Upper lobe of left lung (tissue), 6 donors: ENCODE measurements at regions not wholly inside any gene's neighbourhood (a gene's known extent, or its start where the extent isn't known, plus 50 kb on each side); places are given as distances from the start of the nearest gene placed in this dataset.

Source experiments
- ATAC-seq, 2 donors: fragments of 200-7000 bp; cut with Tn5 transposase; one replicate each; pipeline ENCODE4 v1.9.1; 2022; ENCODE audit warnings: mild to moderate bottlenecking in 2 of 2, moderate library complexity in 2 of 2; ENCODE audit not compliant: low FRiP score in 2 of 2
- DNase-seq, 2 donors: peaks; one replicate each; pipeline ENCODE4 v3.0.0-alpha.2; 2019 to 2020
- H3K27ac ChIP-seq, 4 donors: fragments of 200-600 bp; sonication (generic); one replicate each; pipeline ENCODE4 v1.5.1; 2016 to 2019
- H3K27me3 ChIP-seq, 4 donors: fragments of 200-600 bp; sonication (generic); one replicate each; pipeline ENCODE4 v1.5.1; 2017 to 2019
- H3K36me3 ChIP-seq, 4 donors: fragments of 200-600 bp; sonication (generic); one replicate each; pipeline ENCODE4 v1.5.1; 2016 to 2019
- H3K4me1 ChIP-seq, 4 donors: fragments of 200-600 bp; sonication (generic); one replicate each; pipeline ENCODE4 v1.5.1; 2018 to 2019
- H3K4me3 ChIP-seq, 4 donors: fragments of 200-600 bp; sonication (generic); one replicate each; pipeline ENCODE4 v1.5.1; 2017 to 2019; ENCODE audit warnings: mild to moderate bottlenecking in 2 of 4, moderate library complexity in 1 of 4
- H3K9me3 ChIP-seq, 4 donors: fragments of 200-600 bp; sonication (generic); one replicate each; pipeline ENCODE4 v1.5.1; 2018 to 2019
- CTCF ChIP-seq, 6 experiments: fragments of 450-650 bp in 4 of 6; fragments of 200-600 bp in 2 of 6; sonication (generic) in 2 of 6; IDR thresholded peaks; one replicate each; pipeline ENCODE4 v1.5.1; 2016 to 2019; ENCODE audit warnings: antibody characterized with exemption in 6 of 6
- EP300 ChIP-seq, 4 donors: sonication (generic); formaldehyde crosslinking; IDR thresholded peaks; one replicate each; pipeline ENCODE4 v1.5.1; 2017; ENCODE audit warnings: antibody characterized with exemption in 4 of 4, control low read depth in 2 of 4
- POLR2A ChIP-seq, 4 donors: fragments of 450-650 bp; IDR thresholded peaks; one replicate each; pipeline ENCODE4 v1.5.1; 2016 to 2017; ENCODE audit warnings: antibody characterized with exemption in 4 of 4, mild to moderate bottlenecking in 2 of 4
- POLR2AphosphoS5 ChIP-seq, 2 donors: sonication (generic); formaldehyde crosslinking; IDR thresholded peaks; one replicate each; pipeline ENCODE4 v1.5.1; 2017; ENCODE audit warnings: antibody characterized with exemption in 2 of 2
- WGBS, 2 donors: methylation state at CpG; one replicate each; pipeline ENCODE4 v1.1.5; 2017 to 2018; 5-methylcytosine and 5-hydroxymethylcytosine counted together
- donor health status: DM: no; HTN: no; CAD: no; lungs with moderate emphysema.
- donor health status: DM: no; HTN: yes; CAD: no; lungs with severe emphysema.

- WGBS, 2 donors: 52 to 80% methylated on average over 1 of the region's 1 CpG
- no peaks in the 10 kb centered on the region for H3K36me3 ChIP-seq
- H3K4me3 ChIP-seq: no peak overlapping the region
- H3K4me1 ChIP-seq: no peaks in the 10 kb centered on the region
- TF ChIP-seq EP300 (IDR thresholded peaks at IDR 0.05) (no peak), POLR2A (IDR thresholded peaks at IDR 0.05) (no peak), CTCF (IDR thresholded peaks at IDR 0.05) (no peak), POLR2AphosphoS5 (IDR thresholded peaks at IDR 0.05) (no peak)
- H3K9me3 ChIP-seq: no peaks in the 10 kb centered on the region
- no peak overlapping the region for H3K27ac ChIP-seq
- no peak for ATAC-seq
- no peaks in the 10 kb centered on the region for H3K27me3 ChIP-seq
- DNase-seq: no peak
These were observed 822.5 kb downstream of the NR2F1-AS1 start for GRCh38 chr5:92758552-92758951.

GRCh38 chr5:92749943-92750342, 831.1 kb downstream of the NR2F1-AS1 start:
- no peaks in the 10 kb centered on the region for H3K27me3 ChIP-seq
- no peaks in the 10 kb centered on the region for H3K9me3 ChIP-seq
- 8 to 19% methylated on average over 1 of the region's 1 CpG for WGBS, 2 donors
- H3K4me3 ChIP-seq: no peak overlapping the region
- H3K27ac ChIP-seq: no peak overlapping the region
- no peak for DNase-seq
- H3K4me1 ChIP-seq: no peaks in the 10 kb centered on the region
- TF ChIP-seq POLR2AphosphoS5 (IDR thresholded peaks at IDR 0.05) (no peak), CTCF (IDR thresholded peaks at IDR 0.05) (no peak), EP300 (IDR thresholded peaks at IDR 0.05) (no peak), POLR2A (IDR thresholded peaks at IDR 0.05) (no peak)
- no peak for ATAC-seq
- no peaks in the 10 kb centered on the region for H3K36me3 ChIP-seq

GRCh38 chr5:92748072-92748676, 832.8 kb downstream of the NR2F1-AS1 start:
- no peaks in the 10 kb centered on the region for H3K9me3 ChIP-seq
- no peaks in the 10 kb centered on the region for H3K36me3 ChIP-seq
- TF ChIP-seq EP300 (IDR thresholded peaks at IDR 0.05): no peak
- no peak for TF ChIP-seq POLR2AphosphoS5 (IDR thresholded peaks at IDR 0.05)
- TF ChIP-seq POLR2A (IDR thresholded peaks at IDR 0.05): no peak
- no peak for TF ChIP-seq CTCF (IDR thresholded peaks at IDR 0.05)
- H3K27me3 ChIP-seq: no peaks in the 10 kb centered on the region
- DNase-seq (no peak), ATAC-seq (no peak)
- no peak overlapping the region for H3K4me3 ChIP-seq
- no peaks in the 10 kb centered on the region for H3K4me1 ChIP-seq
- H3K27ac ChIP-seq: no peak overlapping the region
- WGBS, 2 donors: 72 to 86% methylated on average over 1 of the region's 1 CpG

- Histone ChIP-seq H3K4me1 (no peaks in the 10 kb centered on the region), H3K27me3 (no peaks in the 10 kb centered on the region), H3K36me3 (no peaks in the 10 kb centered on the region), H3K4me3 (no peak overlapping the region), H3K27ac (no peak overlapping the region), H3K9me3 (no peaks in the 10 kb centered on the region)
- DNase-seq (no peak), ATAC-seq (no peak)
- TF ChIP-seq CTCF (IDR thresholded peaks at IDR 0.05) (no peak), EP300 (IDR thresholded peaks at IDR 0.05) (no peak), POLR2A (IDR thresholded peaks at IDR 0.05) (no peak), POLR2AphosphoS5 (IDR thresholded peaks at IDR 0.05) (no peak)
- 78 to 85% methylated on average over 2 of the region's 2 CpGs for WGBS, 2 donors
These were observed 839.1 kb downstream of the NR2F1-AS1 start for GRCh38 chr5:92741906-92742305.

- no peak for TF ChIP-seq EP300 (IDR thresholded peaks at IDR 0.05)
- TF ChIP-seq CTCF (IDR thresholded peaks at IDR 0.05): no peak
- no peak for TF ChIP-seq POLR2AphosphoS5 (IDR thresholded peaks at IDR 0.05)
- TF ChIP-seq POLR2A (IDR thresholded peaks at IDR 0.05): no peak
- H3K27ac ChIP-seq: no peak overlapping the region
- H3K4me3 ChIP-seq: no peak overlapping the region
- H3K4me1 ChIP-seq: no peaks in the 10 kb centered on the region
- H3K27me3 ChIP-seq: no peaks in the 10 kb centered on the region
- no peaks in the 10 kb centered on the region for H3K9me3 ChIP-seq
- 70 to 74% methylated on average over 2 of the region's 2 CpGs for WGBS, 2 donors
- DNase-seq (no peak), ATAC-seq (no peak)
- H3K36me3 ChIP-seq: no peaks in the 10 kb centered on the region
These were observed 846.6 kb downstream of the NR2F1-AS1 start for GRCh38 chr5:92734211-92734940.
